Astrocyte (in vitro differentiated cells and primary cell): ENCODE measurements at regions not wholly inside any gene's neighbourhood (a gene's known extent, or its start where the extent isn't known, plus 50 kb on each side); places are given as distances from the start of the nearest gene placed in this dataset.

Source experiments
- CTCF ChIP-seq: IDR thresholded peaks from 2 replicates; pipeline ENCODE4 v1.5.1; 2011; ENCODE audit warnings: low read depth, mild to moderate bottlenecking, inconsistent platforms, low read length, moderate library complexity; ENCODE audit not compliant: insufficient read depth
- EZH2 ChIP-seq: IDR thresholded peaks from 2 replicates; pipeline ENCODE4 v1.6.1; 2012; ENCODE audit warnings: mild to moderate bottlenecking, low read length, inconsistent platforms; ENCODE audit not compliant: insufficient read depth

DNA sequence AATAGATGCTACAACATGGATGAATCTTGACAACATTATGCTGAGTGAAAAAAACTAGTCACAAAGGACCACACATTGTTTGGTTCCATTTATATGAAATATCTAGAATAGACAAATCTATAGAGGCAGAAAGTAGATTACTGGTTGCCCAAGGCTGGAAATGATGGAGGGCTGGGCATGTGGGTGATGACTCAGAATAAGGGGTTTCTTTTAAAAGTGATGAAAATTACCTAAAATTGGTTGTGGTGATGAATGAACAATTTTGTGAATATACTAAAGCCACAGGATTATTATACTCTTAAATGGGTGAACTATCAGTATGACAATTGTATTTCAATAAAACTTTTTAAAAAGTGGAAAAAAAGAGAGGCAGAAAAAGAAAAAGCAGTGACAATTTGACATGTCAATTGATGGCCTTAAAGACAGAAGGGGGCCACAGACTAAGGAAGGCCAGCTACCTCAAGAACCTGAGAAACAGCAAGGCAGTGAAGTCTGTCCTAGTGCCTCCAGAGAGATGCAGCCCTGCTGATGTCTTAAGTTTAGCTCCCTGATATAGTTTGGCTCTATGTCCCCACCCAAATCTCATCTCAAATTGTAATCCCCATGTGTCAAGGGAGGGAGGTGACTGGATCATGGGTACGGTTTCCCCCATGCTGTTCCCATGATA lies 182.7 kb downstream of the PIK3R1 start:
- TF ChIP-seq CTCF, result no peak
- no peak for TF ChIP-seq EZH2
